Aorta (tissue), 5 donors: ENCODE measurements at regions not wholly inside any gene's neighbourhood (a gene's known extent, or its start where the extent isn't known, plus 50 kb on each side); places are given as distances from the start of the nearest gene placed in this dataset.
"Not testable (repeated sequence)": the region's sequence is repeated elsewhere in the genome, so short reads cannot be mapped to it uniquely, and the experiment has no call there.

ENCODE experiments used
- ATAC-seq: fragments of 200-7000 bp; cut with Tn5 transposase; one replicate; pipeline ENCODE4 v1.9.1; 2022; ENCODE audit warnings: moderate library complexity; ENCODE audit not compliant: low FRiP score
- DNase-seq, 2 donors: peaks; one replicate each; pipeline ENCODE4 v3.0.0-alpha.2; 2020
- H3K27ac ChIP-seq, 2 donors: one replicate each; pipeline ENCODE4 v1.5.1; 2013; ENCODE audit warnings: low read length in 2 of 2, mild to moderate bottlenecking in 2 of 2, moderate library complexity in 2 of 2, control low read depth in 1 of 2, inconsistent platforms in 1 of 2, low read depth in 1 of 2
- H3K27me3 ChIP-seq, 2 donors: one replicate each; pipeline ENCODE4 v1.6.1; 2013; ENCODE audit warnings: control low read depth in 1 of 2, low read length in 1 of 2, mild to moderate bottlenecking in 1 of 2, moderate library complexity in 1 of 2; ENCODE audit not compliant: insufficient read depth in 2 of 2, control insufficient read depth in 1 of 2
- H3K36me3 ChIP-seq, 2 donors: one replicate each; pipeline ENCODE4 v1.6.1; 2013; ENCODE audit warnings: control low read depth in 1 of 2, low read length in 1 of 2, mild to moderate bottlenecking in 1 of 2; ENCODE audit not compliant: insufficient read depth in 2 of 2, control insufficient read depth in 1 of 2
- H3K4me1 ChIP-seq, 2 donors: one replicate each; pipeline ENCODE4 v1.6.1; 2013; ENCODE audit warnings: low read length in 2 of 2, control low read depth in 1 of 2, mild to moderate bottlenecking in 1 of 2, moderate library complexity in 1 of 2; ENCODE audit not compliant: insufficient read depth in 2 of 2, control insufficient read depth in 1 of 2
- H3K4me3 ChIP-seq, 2 donors: one replicate each; pipeline ENCODE4 v1.5.1; 2013; ENCODE audit warnings: low read length in 2 of 2, control low read depth in 1 of 2, mild to moderate bottlenecking in 1 of 2
- H3K9me3 ChIP-seq: one replicate; pipeline ENCODE4 v1.6.1; 2013; ENCODE audit warnings: mild to moderate bottlenecking, low read length; ENCODE audit not compliant: control insufficient read depth
- WGBS, 2 donors: extraction: QIAGEN DNeasy Blood & Tissue Kit; methylation state at CpG; one replicate each; pipeline ENCODE4 v1.1.7; 2013; 5-methylcytosine and 5-hydroxymethylcytosine counted together
- intact Hi-C, 2 donors: fragments of 100-400 bp; cut with DNase I; formaldehyde crosslinking; loops; one replicate each; pipeline versions ENCODE4 v1.14.2 to v1.15.0; 2022
- donor health status: healthy with polysubstance abuse.
- donor health status: Bipolar disorder and iron deficiency.
- donor health status: DM: no; HTN: no; CAD: no.
- donor health status: DM: no; HTN: no; CAD: no.
- donor health status: DM: yes; HTN: yes; CAD: no.

- Histone ChIP-seq H3K4me1 (peaks cover 0 to 2% of the 10 kb centered on the region in 2 donors), H3K9me3 (no peaks in the 10 kb centered on the region), H3K4me3 (no peak overlapping the region), H3K27me3 (no peaks in the 10 kb centered on the region), H3K36me3 (no peaks in the 10 kb centered on the region), H3K27ac (no peak overlapping the region)
- ATAC-seq (no peak), DNase-seq (no peak)
- intact Hi-C loops: no loop called here
- WGBS, 2 donors: 39 to 44% methylated on average over 3 of the region's 3 CpGs
Observed at GRCh38 chr2:19176172-19176852, 182.1 kb downstream of the OSR1 start.

- DNase-seq (no peak), ATAC-seq (no peak)
- WGBS, 2 donors: 89 to 93% methylated on average over 2 of the region's 2 CpGs
- H3K36me3 ChIP-seq: no peaks in the 10 kb centered on the region
- no peak overlapping the region for H3K4me3 ChIP-seq
- intact Hi-C loops: no loop called here
- no peaks in the 10 kb centered on the region for H3K9me3 ChIP-seq
- peaks cover 0 to 2% of the 10 kb centered on the region in 2 donors for H3K4me1 ChIP-seq
- H3K27me3 ChIP-seq: no peaks in the 10 kb centered on the region
- no peak overlapping the region for H3K27ac ChIP-seq
Observed at GRCh38 chr2:19174176-19174575, 184.2 kb downstream of the OSR1 start.

- ATAC-seq: no peak
- no peak overlapping the region for H3K27ac ChIP-seq
- H3K4me1 ChIP-seq: no peaks in the 10 kb centered on the region
- H3K36me3 ChIP-seq: no peaks in the 10 kb centered on the region
- H3K4me3 ChIP-seq: no peak overlapping the region
- intact Hi-C loops: no loop called here
- WGBS, 2 donors: 98 to 100% methylated on average over 1 of the region's 1 CpG
- H3K9me3 ChIP-seq: no peaks in the 10 kb centered on the region
- H3K27me3 ChIP-seq: no peaks in the 10 kb centered on the region
- DNase-seq: no peak
Observed at GRCh38 chr2:19171409-19171808, 187.0 kb downstream of the OSR1 start.

GRCh38 chr2:19169134-19169768, 189.2 kb downstream of the OSR1 start:
- Histone ChIP-seq H3K4me3 (no peak overlapping the region), H3K27me3 (no peaks in the 10 kb centered on the region), H3K27ac (no peak overlapping the region), H3K9me3 (no peaks in the 10 kb centered on the region), H3K4me1 (no peaks in the 10 kb centered on the region), H3K36me3 (no peaks in the 10 kb centered on the region)
- intact Hi-C loops: no loop called here
- WGBS, 2 donors: 91 to 96% methylated on average over 2 of the region's 2 CpGs
- DNase-seq: no peak
- no peak for ATAC-seq

GRCh38 chr2:19164099-19164498, 194.3 kb downstream of the OSR1 start:
- ATAC-seq, DNase-seq, H3K36me3 ChIP-seq, H3K4me1 ChIP-seq, H3K9me3 ChIP-seq, intact Hi-C loops, H3K27ac ChIP-seq, H3K27me3 ChIP-seq, H3K4me3 ChIP-seq: not testable (repeated sequence)
- 62 to 65% methylated on average over 8 to 9 of the region's 9 CpGs for WGBS, 2 donors

GRCh38 chr2:19158896-19159295, 199.5 kb downstream of the OSR1 start:
- DNase-seq: no peak
- Histone ChIP-seq H3K27ac (no peak overlapping the region), H3K4me3 (no peak overlapping the region), H3K27me3 (no peaks in the 10 kb centered on the region), H3K4me1 (no peaks in the 10 kb centered on the region), H3K9me3 (no peaks in the 10 kb centered on the region), H3K36me3 (no peaks in the 10 kb centered on the region)
- intact Hi-C loops: no loop called here
- 86 to 89% methylated on average over 4 of the region's 4 CpGs for WGBS, 2 donors
- no peak for ATAC-seq

GRCh38 chr2:19158211-19158610, 200.2 kb downstream of the OSR1 start:
- no peak overlapping the region for H3K4me3 ChIP-seq
- H3K27me3 ChIP-seq: no peaks in the 10 kb centered on the region
- intact Hi-C loops: no loop called here
- 33 to 83% methylated on average over 1 of the region's 1 CpG for WGBS, 2 donors
- H3K27ac ChIP-seq: no peak overlapping the region
- H3K9me3 ChIP-seq: no peaks in the 10 kb centered on the region
- DNase-seq (no peak), ATAC-seq (no peak)
- no peaks in the 10 kb centered on the region for H3K4me1 ChIP-seq
- H3K36me3 ChIP-seq: no peaks in the 10 kb centered on the region

- Histone ChIP-seq H3K27ac (no peak overlapping the region), H3K36me3 (no peaks in the 10 kb centered on the region), H3K27me3 (no peaks in the 10 kb centered on the region), H3K4me3 (no peak overlapping the region), H3K4me1 (no peaks in the 10 kb centered on the region), H3K9me3 (no peaks in the 10 kb centered on the region)
- 96 to 97% methylated on average over 1 of the region's 1 CpG for WGBS, 2 donors
- DNase-seq (no peak), ATAC-seq (no peak)
- intact Hi-C loops: no loop called here
Observed at GRCh38 chr2:19156646-19157045, 201.8 kb downstream of the OSR1 start.

- no peaks in the 10 kb centered on the region for H3K27me3 ChIP-seq
- peaks cover 1% of the 10 kb centered on the region for H3K9me3 ChIP-seq
- intact Hi-C loops: no loop called here
- H3K27ac ChIP-seq: no peak overlapping the region
- WGBS, 2 donors: 96 to 99% methylated on average over 2 of the region's 2 CpGs
- DNase-seq (no peak), ATAC-seq (no peak)
- H3K4me3 ChIP-seq: no peak overlapping the region
- no peaks in the 10 kb centered on the region for H3K36me3 ChIP-seq
- H3K4me1 ChIP-seq: no peaks in the 10 kb centered on the region
Observed at GRCh38 chr2:19150726-19151125, 207.7 kb downstream of the OSR1 start.
